Muscle of leg (tissue), 3 donors: ENCODE measurements at regions not wholly inside any gene's neighbourhood (a gene's known extent, or its start where the extent isn't known, plus 50 kb on each side); places are given as distances from the start of the nearest gene placed in this dataset.
A peak's percentile ranks its signal among the peaks of the same experiment; 100 is the strongest.

Experiments used
- DNase-seq: peaks from one replicate; pipeline ENCODE4 v3.0.0; 2013
- H3K27ac ChIP-seq: one replicate; pipeline ENCODE4 v1.5.1; 2013; ENCODE audit warnings: mild to moderate bottlenecking, low read length, control low read depth
- H3K27me3 ChIP-seq: one replicate; pipeline ENCODE4 v1.6.1; 2013; ENCODE audit warnings: low read length; ENCODE audit not compliant: control insufficient read depth, insufficient read depth
- H3K36me3 ChIP-seq: one replicate; pipeline ENCODE4 v1.6.1; 2013; ENCODE audit warnings: low read length; ENCODE audit not compliant: control insufficient read depth, insufficient read depth
- H3K4me1 ChIP-seq: one replicate; pipeline ENCODE4 v1.6.1; 2013; ENCODE audit warnings: low read length; ENCODE audit not compliant: control insufficient read depth, insufficient read depth
- H3K4me3 ChIP-seq: one replicate; pipeline ENCODE4 v1.5.1; 2013; ENCODE audit warnings: low read length, control low read depth
- H3K9me3 ChIP-seq: replicated peaks from 2 replicates; pipeline ENCODE4 v1.6.1; 2013; ENCODE audit warnings: low read depth, low read length; ENCODE audit not compliant: control insufficient read depth
- WGBS: methylation state at CpG from one replicate; pipeline ENCODE4 v1.1.5; 2013; ENCODE audit warnings: missing lambda C conversion rate; ENCODE audit not compliant: insufficient coverage; 5-methylcytosine and 5-hydroxymethylcytosine counted together

GRCh38 chr12:107241411-107241810 is 148.1 kb upstream of the CRY1 start:
- H3K9me3 ChIP-seq: no peaks in the 10 kb centered on the region
- WGBS: 25% methylated on average over 1 of the region's 1 CpG
- DNase-seq: no peak
- peaks cover 13% of the 10 kb centered on the region for H3K4me1 ChIP-seq
- no peaks in the 10 kb centered on the region for H3K27me3 ChIP-seq
- H3K27ac ChIP-seq: no peak overlapping the region
- H3K36me3 ChIP-seq: no peaks in the 10 kb centered on the region
- H3K4me3 ChIP-seq: no peak overlapping the region

- no peaks in the 10 kb centered on the region for H3K27me3 ChIP-seq
- no peak overlapping the region for H3K4me3 ChIP-seq
- no peaks in the 10 kb centered on the region for H3K9me3 ChIP-seq
- peak; percentile 29 for DNase-seq
- H3K27ac ChIP-seq: no peak overlapping the region
- H3K36me3 ChIP-seq: no peaks in the 10 kb centered on the region
- H3K4me1 ChIP-seq: peaks cover 13% of the 10 kb centered on the region
- no CpG with 5 or more reads among the region's 4 CpGs for WGBS
These were observed 148.8 kb upstream of the CRY1 start for GRCh38 chr12:107242189-107242588.

- Histone ChIP-seq H3K27ac (no peak overlapping the region), H3K4me3 (no peak overlapping the region), H3K27me3 (no peaks in the 10 kb centered on the region), H3K36me3 (no peaks in the 10 kb centered on the region), H3K4me1 (peaks cover 13% of the 10 kb centered on the region), H3K9me3 (no peaks in the 10 kb centered on the region)
- 5% methylated on average over 3 of the region's 4 CpGs for WGBS
- peak; percentile 64 for DNase-seq
These were observed 150.0 kb upstream of the CRY1 start for GRCh38 chr12:107243341-107243740.

DNA sequence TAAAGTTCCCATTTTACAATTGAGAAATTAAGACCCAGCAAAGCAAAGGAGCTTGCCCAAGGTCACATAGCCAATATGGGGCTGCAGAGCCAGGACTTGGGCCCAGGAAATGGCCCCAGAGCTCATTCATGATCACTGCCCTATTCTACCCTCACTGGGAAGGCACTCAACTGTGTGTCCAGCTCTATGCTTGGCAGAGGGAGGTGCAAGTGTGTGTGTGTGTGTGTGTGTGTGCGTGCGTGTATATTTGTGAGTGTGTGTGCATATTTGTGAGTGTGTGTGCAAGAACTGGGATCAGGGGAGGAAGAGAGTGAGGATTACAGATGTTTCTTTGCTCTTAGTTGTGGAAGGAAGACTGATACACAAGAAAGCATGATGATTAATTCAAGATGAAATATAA is 151.2 kb upstream of the CRY1 start:
- no peaks in the 10 kb centered on the region for H3K9me3 ChIP-seq
- DNase-seq: no peak
- no peaks in the 10 kb centered on the region for H3K27me3 ChIP-seq
- no peak overlapping the region for H3K4me3 ChIP-seq
- H3K27ac ChIP-seq: no peak overlapping the region
- H3K36me3 ChIP-seq: no peaks in the 10 kb centered on the region
- 76% methylated on average over 2 of the region's 2 CpGs for WGBS
- H3K4me1 ChIP-seq: peaks cover 13% of the 10 kb centered on the region

GRCh38 chr12:107247650-107248049 is 154.3 kb upstream of the CRY1 start:
- no peaks in the 10 kb centered on the region for H3K27me3 ChIP-seq
- no peak overlapping the region for H3K27ac ChIP-seq
- H3K4me1 ChIP-seq: peaks cover 7% of the 10 kb centered on the region
- no peaks in the 10 kb centered on the region for H3K9me3 ChIP-seq
- no peak for DNase-seq
- 50% methylated on average over 1 of the region's 1 CpG for WGBS
- no peak overlapping the region for H3K4me3 ChIP-seq
- H3K36me3 ChIP-seq: no peaks in the 10 kb centered on the region

GRCh38 chr12:107248187-107248586 is 154.8 kb upstream of the CRY1 start:
- DNase-seq: no peak
- H3K9me3 ChIP-seq: no peaks in the 10 kb centered on the region
- peaks cover 4% of the 10 kb centered on the region for H3K4me1 ChIP-seq
- no peak overlapping the region for H3K27ac ChIP-seq
- no peaks in the 10 kb centered on the region for H3K27me3 ChIP-seq
- H3K4me3 ChIP-seq: no peak overlapping the region
- no peaks in the 10 kb centered on the region for H3K36me3 ChIP-seq

DNA sequence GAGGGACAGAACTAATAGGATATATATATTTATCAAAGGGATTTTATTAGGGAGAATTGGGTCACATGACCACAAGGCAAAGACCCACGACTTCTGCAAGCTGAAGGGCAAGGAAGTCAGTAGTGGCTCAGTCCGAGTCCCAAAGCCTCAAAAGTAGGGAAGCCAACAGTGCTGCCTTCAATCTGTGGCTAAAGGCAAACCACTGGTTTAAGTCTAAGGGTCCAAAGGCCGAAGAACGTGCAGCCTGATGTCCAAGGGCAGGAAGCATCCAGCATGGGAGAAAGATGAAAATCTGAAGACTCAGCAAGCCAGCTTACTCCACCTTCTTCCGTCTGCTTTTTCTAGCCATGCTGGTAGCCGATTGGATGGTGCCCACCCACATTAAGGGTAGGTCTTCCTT is 157.9 kb upstream of the CRY1 start:
- no peaks in the 10 kb centered on the region for H3K4me1 ChIP-seq
- DNase-seq: no peak
- no peaks in the 10 kb centered on the region for H3K36me3 ChIP-seq
- H3K27ac ChIP-seq: no peak overlapping the region
- H3K27me3 ChIP-seq: no peaks in the 10 kb centered on the region
- 83% methylated on average over 6 of the region's 6 CpGs for WGBS
- no peaks in the 10 kb centered on the region for H3K9me3 ChIP-seq
- H3K4me3 ChIP-seq: no peak overlapping the region

DNA sequence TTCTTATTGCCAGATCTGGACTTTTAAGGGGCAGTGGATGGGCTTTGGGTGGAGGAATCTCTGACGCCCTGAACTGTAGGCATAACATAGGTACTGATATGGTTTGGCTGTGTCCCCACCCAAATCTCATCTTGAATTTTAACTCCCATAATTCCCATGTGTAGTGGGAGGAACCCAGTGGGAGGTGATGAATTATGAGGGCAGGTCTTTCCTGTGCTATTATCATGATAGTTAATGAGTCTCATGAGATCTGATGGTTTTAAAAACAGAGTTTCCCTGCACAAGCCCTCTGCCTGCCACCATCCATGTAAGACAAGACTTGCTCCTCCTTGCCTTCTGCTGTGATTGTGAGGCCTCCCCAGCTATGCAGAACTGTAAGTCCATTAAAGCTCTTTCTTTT is 160.0 kb upstream of the CRY1 start:
- no CpG with 5 or more reads among the region's 1 CpG for WGBS
- Histone ChIP-seq H3K9me3 (no peaks in the 10 kb centered on the region), H3K27ac (no peak overlapping the region), H3K4me3 (no peak overlapping the region), H3K27me3 (no peaks in the 10 kb centered on the region), H3K4me1 (no peaks in the 10 kb centered on the region), H3K36me3 (no peaks in the 10 kb centered on the region)
- DNase-seq: no peak

DNA sequence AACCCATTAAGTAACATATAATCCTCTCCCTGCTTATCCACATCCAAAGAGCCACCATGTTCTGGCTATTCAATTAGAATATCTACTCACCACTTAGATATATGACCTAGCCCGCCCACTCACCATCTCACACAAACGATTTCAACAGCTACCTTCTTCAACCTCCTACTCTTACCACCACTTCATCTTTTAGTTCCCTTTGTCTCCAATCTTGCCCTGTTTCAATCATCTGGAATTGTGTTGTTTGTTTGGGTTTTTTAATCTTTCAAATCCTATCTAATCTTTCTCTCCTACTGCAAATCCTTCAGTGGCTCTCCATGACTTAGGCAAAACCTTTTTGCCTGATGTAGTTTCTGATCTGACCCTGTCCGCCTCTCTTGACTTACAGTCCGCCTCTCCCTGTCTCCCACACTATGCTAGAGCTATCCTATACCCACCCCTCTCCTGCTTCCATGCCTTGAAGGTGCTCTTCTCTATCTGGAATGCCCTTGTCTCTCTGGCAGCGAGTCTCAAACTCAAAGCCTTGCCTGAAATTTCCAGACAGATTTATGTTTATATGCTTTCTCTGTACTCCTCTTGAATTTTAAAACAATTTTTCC is 161.0 kb upstream of the CRY1 start:
- H3K4me3 ChIP-seq: no peak overlapping the region
- no peaks in the 10 kb centered on the region for H3K9me3 ChIP-seq
- no peak overlapping the region for H3K27ac ChIP-seq
- H3K27me3 ChIP-seq: no peaks in the 10 kb centered on the region
- WGBS: 82% methylated on average over 2 of the region's 5 CpGs
- no peaks in the 10 kb centered on the region for H3K36me3 ChIP-seq
- DNase-seq: no peak
- H3K4me1 ChIP-seq: no peaks in the 10 kb centered on the region

DNA sequence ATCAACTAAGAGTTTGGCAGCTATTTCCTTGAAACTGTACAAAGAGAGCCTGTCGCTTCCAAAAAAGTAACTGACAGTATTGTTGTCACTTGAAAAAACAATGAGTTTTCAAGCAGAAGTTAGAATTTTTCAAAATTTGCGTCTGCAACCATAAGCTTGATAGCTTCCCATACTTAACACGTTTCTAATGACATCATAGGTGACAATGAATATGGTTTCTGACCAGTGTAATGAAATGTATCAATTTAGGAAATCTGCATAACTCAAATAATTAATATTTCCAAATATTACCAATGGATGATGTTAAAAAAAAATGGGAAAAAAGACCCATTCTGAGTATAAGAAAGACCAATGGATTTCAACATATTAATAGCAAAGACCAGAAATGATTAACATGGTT is 165.4 kb upstream of the CRY1 start:
- Histone ChIP-seq H3K9me3 (no peaks in the 10 kb centered on the region), H3K4me3 (no peak overlapping the region), H3K27ac (no peak overlapping the region), H3K4me1 (no peaks in the 10 kb centered on the region), H3K36me3 (no peaks in the 10 kb centered on the region), H3K27me3 (no peaks in the 10 kb centered on the region)
- no peak for DNase-seq
- 100% methylated on average over 1 of the region's 3 CpGs for WGBS

DNA sequence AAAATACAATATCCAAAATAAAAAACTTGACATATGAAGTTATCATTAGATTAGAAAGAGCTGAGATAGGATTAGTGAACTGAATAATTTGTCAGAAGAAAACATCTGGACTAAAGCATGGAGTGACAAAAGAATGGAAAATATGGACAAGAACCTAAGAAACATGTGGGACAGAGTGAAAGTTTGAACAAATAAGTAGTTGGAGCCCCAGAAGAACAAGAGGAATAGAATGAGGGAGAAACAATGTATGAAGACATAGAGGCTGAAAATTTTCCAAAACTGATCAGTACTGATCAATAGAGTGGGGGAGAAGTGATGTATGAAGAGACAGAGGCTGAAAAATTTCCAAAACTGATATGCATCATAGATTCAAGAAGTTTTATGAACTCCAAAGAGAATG is 170.6 kb upstream of the CRY1 start:
- Histone ChIP-seq H3K27ac (no peak overlapping the region), H3K27me3 (peaks cover 2% of the 10 kb centered on the region), H3K36me3 (no peaks in the 10 kb centered on the region), H3K9me3 (no peaks in the 10 kb centered on the region), H3K4me3 (no peak overlapping the region), H3K4me1 (no peaks in the 10 kb centered on the region)
- no peak for DNase-seq
